GM21717 (cell line): ENCODE measurements at regions not wholly inside any gene's neighbourhood (a gene's known extent, or its start where the extent isn't known, plus 50 kb on each side); places are given as distances from the start of the nearest gene placed in this dataset.
A peak's percentile ranks its signal among the peaks of the same experiment; 100 is the strongest.

Experiments
- ATAC-seq: cut with Tn5 transposase; IDR thresholded peaks from one replicate; pipeline ENCODE4 v1.9.1; 2021; ENCODE audit warnings: mild to moderate bottlenecking, moderate library complexity; ENCODE audit not compliant: unreplicated experiment

- no peak for ATAC-seq
These were observed 468.7 kb downstream of the ADGRL2 start for GRCh38 chr1:82269431-82269830.

GRCh38 chr1:82268826-82269225 is 468.1 kb downstream of the ADGRL2 start:
- ATAC-seq, result no peak

GRCh38 chr1:82266351-82266750 is 465.6 kb downstream of the ADGRL2 start:
- ATAC-seq, result no peak

GRCh38 chr1:82265436-82265835 is 464.7 kb downstream of the ADGRL2 start:
- no peak for ATAC-seq

- no peak for ATAC-seq
These were observed 464.1 kb downstream of the ADGRL2 start for GRCh38 chr1:82264802-82265201.

- ATAC-seq, result no peak
These were observed 462.7 kb downstream of the ADGRL2 start for GRCh38 chr1:82263396-82263795.

GRCh38 chr1:82260666-82261065 is 459.9 kb downstream of the ADGRL2 start:
- no peak for ATAC-seq

GRCh38 chr1:82260051-82260450 is 459.3 kb downstream of the ADGRL2 start:
- no peak for ATAC-seq

GRCh38 chr1:82258887-82259286 is 458.2 kb downstream of the ADGRL2 start:
- no peak for ATAC-seq

GRCh38 chr1:82246050-82246449 is 445.3 kb downstream of the ADGRL2 start:
- no peak for ATAC-seq

GRCh38 chr1:82245345-82246014 is 444.7 kb downstream of the ADGRL2 start:
- ATAC-seq, result no peak

GRCh38 chr1:82240571-82240970 is 439.8 kb downstream of the ADGRL2 start:
- no peak for ATAC-seq

GRCh38 chr1:82230667-82231066 is 429.9 kb downstream of the ADGRL2 start:
- no peak for ATAC-seq

GRCh38 chr1:82227306-82228095 is 426.8 kb downstream of the ADGRL2 start:
- ATAC-seq, result no peak

GRCh38 chr1:82226186-82226505 is 425.4 kb downstream of the ADGRL2 start:
- peak; percentile 35 for ATAC-seq

- peak; percentile 66 for ATAC-seq
These were observed 424.9 kb downstream of the ADGRL2 start for GRCh38 chr1:82225421-82226185.

GRCh38 chr1:82223091-82223490 is 422.4 kb downstream of the ADGRL2 start:
- no peak for ATAC-seq

GRCh38 chr1:82221721-82222120 is 421.0 kb downstream of the ADGRL2 start:
- ATAC-seq, result no peak

- no peak for ATAC-seq
These were observed 420.0 kb downstream of the ADGRL2 start for GRCh38 chr1:82220754-82221153.

- no peak for ATAC-seq
These were observed 419.1 kb downstream of the ADGRL2 start for GRCh38 chr1:82219841-82220240.

GRCh38 chr1:82218846-82219245 is 418.1 kb downstream of the ADGRL2 start:
- ATAC-seq, result no peak

- ATAC-seq, result no peak
These were observed 415.1 kb downstream of the ADGRL2 start for GRCh38 chr1:82215853-82216175.
